Colonic mucosa (tissue), 4 donors: ENCODE measurements at regions not wholly inside any gene's neighbourhood (a gene's known extent, or its start where the extent isn't known, plus 50 kb on each side); places are given as distances from the start of the nearest gene placed in this dataset.

Source experiments
- DNase-seq: peaks from one replicate; pipeline ENCODE4 v3.0.0-alpha.2; 2020
- H3K27ac ChIP-seq: fragments of 200-600 bp; one replicate; pipeline ENCODE4 v1.8.0; 2021
- H3K27me3 ChIP-seq: fragments of 200-600 bp; one replicate; pipeline ENCODE4 v1.8.0; 2021
- H3K36me3 ChIP-seq: fragments of 200-600 bp; one replicate; pipeline ENCODE4 v1.8.0; 2021
- H3K4me1 ChIP-seq: fragments of 200-600 bp; one replicate; pipeline ENCODE4 v1.8.0; 2021; ENCODE audit warnings: mild to moderate bottlenecking
- H3K4me3 ChIP-seq: fragments of 200-600 bp; one replicate; pipeline ENCODE4 v1.8.0; 2021
- H3K9ac ChIP-seq, 2 donors: one replicate each; pipeline ENCODE4 v1.7.0; 2013; ENCODE audit warnings: control low read depth in 2 of 2, low read depth in 2 of 2, low read length in 2 of 2
- H3K9me3 ChIP-seq: fragments of 200-600 bp; one replicate; pipeline ENCODE4 v1.8.0; 2021
- CTCF ChIP-seq: fragments of 200-600 bp; IDR thresholded peaks from one replicate; pipeline ENCODE4 v1.8.0; 2022; ENCODE audit warnings: antibody characterized with exemption, mild to moderate bottlenecking
- intact Hi-C: fragments of 100-400 bp; cut with DNase I; formaldehyde crosslinking; loops from one replicate; pipeline ENCODE4 v1.14.1; 2022
- donor health status: healthy.
- donor health status: DM: no; HTN: no; CAD: no.
- donor health status: DM: no; HTN: no; CAD: no.

DNA sequence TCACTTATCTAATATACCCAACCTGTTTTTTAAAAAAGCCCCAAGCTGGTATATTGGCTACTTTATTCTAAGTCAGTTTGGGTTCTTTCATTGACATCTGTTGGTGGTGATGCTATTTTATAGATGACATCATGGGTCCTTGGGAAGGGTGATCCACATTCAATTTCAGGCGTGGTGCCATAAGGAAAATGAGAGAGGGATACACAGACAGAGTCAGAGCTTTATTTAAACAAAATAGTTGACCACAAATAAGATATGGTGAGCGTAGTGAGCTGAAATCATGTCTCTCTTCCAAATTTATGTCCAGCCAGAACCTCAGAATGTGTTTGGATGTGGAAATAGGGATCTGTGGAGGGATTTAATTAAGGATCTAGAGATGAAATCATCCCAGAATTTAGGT lies 302.4 kb downstream of the MAT2B start:
- intact Hi-C loops: no loop called here
- H3K36me3 ChIP-seq: no peaks in the 10 kb centered on the region
- no peak overlapping the region for H3K9ac ChIP-seq
- TF ChIP-seq CTCF: no peak
- DNase-seq: no peak
- no peak overlapping the region for H3K27ac ChIP-seq
- no peaks in the 10 kb centered on the region for H3K27me3 ChIP-seq
- H3K9me3 ChIP-seq: no peaks in the 10 kb centered on the region
- H3K4me3 ChIP-seq: no peak overlapping the region
- no peaks in the 10 kb centered on the region for H3K4me1 ChIP-seq

DNA sequence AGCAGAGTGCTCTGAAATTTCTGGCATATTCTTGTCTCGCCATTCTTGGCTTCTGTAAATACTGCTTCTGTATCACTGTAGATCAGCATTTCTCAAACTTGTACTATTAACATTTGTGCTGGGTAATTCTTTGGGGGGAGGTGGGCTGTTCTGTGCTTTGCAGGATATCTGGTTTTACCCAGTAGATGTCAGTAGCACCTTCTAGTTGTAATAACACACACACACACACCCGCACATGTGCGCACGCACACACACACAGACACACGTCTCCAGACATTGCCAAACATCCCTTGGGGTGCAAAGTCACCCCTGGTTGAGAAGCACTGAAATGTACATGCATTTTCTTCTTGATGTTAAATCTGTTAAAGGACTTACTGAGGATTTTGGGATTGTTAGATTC lies 304.1 kb downstream of the MAT2B start:
- TF ChIP-seq CTCF: no peak
- H3K4me3 ChIP-seq: no peak overlapping the region
- DNase-seq: no peak
- intact Hi-C loops: no loop called here
- H3K4me1 ChIP-seq: no peaks in the 10 kb centered on the region
- H3K27me3 ChIP-seq: no peaks in the 10 kb centered on the region
- H3K36me3 ChIP-seq: no peaks in the 10 kb centered on the region
- no peak overlapping the region for H3K27ac ChIP-seq
- H3K9me3 ChIP-seq: no peaks in the 10 kb centered on the region
- no peak overlapping the region for H3K9ac ChIP-seq

DNA sequence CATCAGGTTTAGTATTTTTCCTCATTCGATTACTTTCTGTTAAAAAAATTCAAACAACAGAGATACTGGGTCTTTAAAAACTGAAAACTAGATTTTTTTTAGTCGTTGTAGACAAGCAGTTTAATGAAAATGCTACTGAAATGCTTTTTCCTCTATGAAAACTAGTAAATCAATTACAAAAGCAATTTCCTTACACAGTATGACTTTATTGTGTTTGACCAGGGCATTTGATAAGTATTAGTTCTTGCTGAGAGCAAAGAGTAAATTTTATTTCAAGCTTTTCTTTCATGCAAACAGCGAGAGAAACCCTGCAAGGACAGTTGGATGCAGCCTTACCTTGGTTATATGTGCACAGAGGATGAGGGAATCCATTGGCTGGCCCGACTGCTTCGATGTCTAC lies 308.5 kb downstream of the MAT2B start:
- no peak overlapping the region for H3K4me3 ChIP-seq
- intact Hi-C loops: no loop called here
- H3K9me3 ChIP-seq: no peaks in the 10 kb centered on the region
- no peak for TF ChIP-seq CTCF
- H3K36me3 ChIP-seq: no peaks in the 10 kb centered on the region
- no peaks in the 10 kb centered on the region for H3K27me3 ChIP-seq
- no peaks in the 10 kb centered on the region for H3K4me1 ChIP-seq
- no peak for DNase-seq
- H3K9ac ChIP-seq: no peak overlapping the region
- no peak overlapping the region for H3K27ac ChIP-seq

- Histone ChIP-seq H3K36me3 (no peaks in the 10 kb centered on the region), H3K9ac (no peak overlapping the region), H3K9me3 (no peaks in the 10 kb centered on the region), H3K4me1 (no peaks in the 10 kb centered on the region), H3K27me3 (no peaks in the 10 kb centered on the region), H3K4me3 (no peak overlapping the region), H3K27ac (no peak overlapping the region)
- DNase-seq: no peak
- intact Hi-C loops: no loop called here
- no peak for TF ChIP-seq CTCF
These were observed 309.9 kb downstream of the MAT2B start for GRCh38 chr5:163815240-163815791.

DNA sequence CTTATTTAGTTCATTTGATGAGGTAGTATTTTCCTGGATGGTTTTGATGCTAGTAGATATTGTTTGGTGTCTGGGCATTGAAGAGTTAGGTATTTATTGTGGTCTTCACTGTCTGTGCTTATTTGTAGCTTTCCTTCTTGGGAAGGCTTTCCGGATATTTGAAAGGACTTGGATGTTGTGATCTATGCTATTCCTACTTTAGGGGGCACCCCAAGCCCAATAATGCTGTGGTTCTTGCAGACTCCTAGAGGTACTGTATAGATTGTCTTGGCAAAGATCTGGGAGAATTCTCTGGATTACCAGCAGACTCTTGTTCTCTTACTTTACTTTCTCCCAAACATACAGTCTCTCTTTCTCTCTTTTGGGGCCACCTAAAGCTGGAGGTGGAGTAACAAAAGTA lies 315.7 kb downstream of the MAT2B start:
- Histone ChIP-seq H3K27ac (no peak overlapping the region), H3K9me3 (no peaks in the 10 kb centered on the region), H3K36me3 (no peaks in the 10 kb centered on the region), H3K27me3 (no peaks in the 10 kb centered on the region), H3K4me3 (no peak overlapping the region), H3K9ac (no peak overlapping the region), H3K4me1 (no peaks in the 10 kb centered on the region)
- intact Hi-C loops: no loop called here
- DNase-seq: no peak
- TF ChIP-seq CTCF: no peak

GRCh38 chr5:163822548-163822947 lies 317.1 kb downstream of the MAT2B start:
- Histone ChIP-seq H3K36me3 (no peaks in the 10 kb centered on the region), H3K4me1 (no peaks in the 10 kb centered on the region), H3K9ac (no peak overlapping the region), H3K27ac (no peak overlapping the region), H3K9me3 (no peaks in the 10 kb centered on the region), H3K27me3 (no peaks in the 10 kb centered on the region), H3K4me3 (no peak overlapping the region)
- no peak for DNase-seq
- TF ChIP-seq CTCF: no peak
- intact Hi-C loops: no loop called here
